DND-41 (cell line): ENCODE measurements at regions not wholly inside any gene's neighbourhood (a gene's known extent, or its start where the extent isn't known, plus 50 kb on each side); places are given as distances from the start of the nearest gene placed in this dataset.

Experiments used
- ATAC-seq: fragments of 200-7000 bp; cut with Tn5 transposase; 3 replicates; pipeline ENCODE4 v1.9.1; 2021; ENCODE audit warnings: low read depth; ENCODE audit not compliant: insufficient read depth
- DNase-seq: peaks from one replicate; pipeline ENCODE4 v3.0.0-alpha.2; 2020
- H2AFZ ChIP-seq: 2 replicates; pipeline ENCODE4 v1.6.0; 2012; ENCODE audit warnings: low read depth, low read length
- H3K27ac ChIP-seq: 2 replicates; pipeline ENCODE4 v1.5.1; 2012; ENCODE audit warnings: low read length, inconsistent platforms
- H3K27me3 ChIP-seq: fragments of 200-600 bp; sonication (generic); 2 replicates; pipeline ENCODE4 v1.6.0; 2012; ENCODE audit warnings: low read length, mild to moderate bottlenecking, inconsistent platforms; ENCODE audit not compliant: insufficient read depth, poor library complexity
- H3K36me3 ChIP-seq: 2 replicates; pipeline ENCODE4 v1.5.1; 2012; ENCODE audit warnings: low read length, inconsistent platforms; ENCODE audit not compliant: insufficient read depth
- H3K4me1 ChIP-seq: 2 replicates; pipeline ENCODE4 v1.5.1; 2012; ENCODE audit warnings: mild to moderate bottlenecking, low read length; ENCODE audit not compliant: insufficient read depth
- H3K4me2 ChIP-seq: 2 replicates; pipeline ENCODE4 v1.6.0; 2012; ENCODE audit warnings: mild to moderate bottlenecking, moderate library complexity, low read length, inconsistent platforms; ENCODE audit not compliant: insufficient read depth
- H3K4me3 ChIP-seq, 2 experiments: fragments of 200-600 bp in 1 of 2; shearing (Covaris generic) in 1 of 2; 2 replicates each; pipeline ENCODE4 v1.5.1; 2012 to 2016; ENCODE audit warnings: inconsistent platforms in 2 of 2, low read length in 2 of 2, mild to moderate bottlenecking in 2 of 2, low read depth in 1 of 2, moderate library complexity in 1 of 2
- H3K79me2 ChIP-seq: 2 replicates; pipeline ENCODE4 v1.6.0; 2012; ENCODE audit warnings: low read length, inconsistent platforms; ENCODE audit not compliant: insufficient read depth
- H3K9ac ChIP-seq: 2 replicates; pipeline ENCODE4 v1.6.0; 2012; ENCODE audit warnings: low read depth, mild to moderate bottlenecking, inconsistent platforms, low read length, moderate library complexity
- H3K9me3 ChIP-seq: 2 replicates; pipeline ENCODE4 v1.5.1; 2012; ENCODE audit warnings: low read length, moderate library complexity, mild to moderate bottlenecking, inconsistent platforms; ENCODE audit not compliant: insufficient read depth, severe bottlenecking
- H4K20me1 ChIP-seq: 2 replicates; pipeline ENCODE4 v1.6.0; 2012; ENCODE audit warnings: low read length; ENCODE audit not compliant: insufficient read depth
- EZH2 ChIP-seq: IDR thresholded peaks from 3 replicates; pipeline ENCODE4 v1.6.1; 2012; ENCODE audit warnings: borderline replicate concordance, low read depth, mild to moderate bottlenecking, moderate library complexity, low read length, inconsistent platforms; ENCODE audit not compliant: severe bottlenecking
- TF ChIP-seq, protein P1 (sequence below): IDR thresholded peaks from 2 replicates; pipeline ENCODE4 v1.5.1; 2012; ENCODE audit warnings: borderline replicate concordance, low read length, moderate library complexity, mild to moderate bottlenecking; ENCODE audit not compliant: poor library complexity, severe bottlenecking; ENCODE audit errors: extremely low read depth

DNA sequence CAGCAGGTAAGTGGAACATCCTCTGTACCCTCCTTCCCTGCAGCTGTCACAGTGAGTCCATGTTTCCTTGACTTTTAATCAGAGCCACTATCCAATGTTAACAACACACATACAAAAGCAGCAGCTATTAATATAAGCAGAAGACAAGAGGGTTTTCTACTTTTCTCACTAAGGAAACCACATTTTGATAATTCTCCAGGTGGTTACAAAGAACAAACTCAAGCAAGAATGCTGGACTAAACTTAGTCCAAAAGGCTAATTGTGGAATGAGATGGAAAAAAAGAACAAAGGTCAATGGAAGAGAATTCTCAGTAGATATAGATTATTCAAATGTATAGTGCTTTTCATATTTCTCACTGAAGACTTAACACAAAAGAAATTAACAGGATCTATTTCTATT is 176.9 kb upstream of the SLC39A10 start:
- ATAC-seq (no peak), DNase-seq (no peak)
- Histone ChIP-seq H3K27me3 (no peaks in the 10 kb centered on the region), H3K9me3 (no peaks in the 10 kb centered on the region), H3K4me2 (no peak overlapping the region), H3K79me2 (no peaks in the 10 kb centered on the region), H3K4me3 (no peak overlapping the region), H2AFZ (no peak overlapping the region), H3K27ac (peak overlapping the region; percentile 17), H3K36me3 (no peaks in the 10 kb centered on the region), H4K20me1 (no peaks in the 10 kb centered on the region), H3K9ac (no peak overlapping the region), H3K4me1 (peaks cover 54% of the 10 kb centered on the region)
- no peak for TF ChIP-seq EZH2
- TF ChIP-seq, protein P1, sequence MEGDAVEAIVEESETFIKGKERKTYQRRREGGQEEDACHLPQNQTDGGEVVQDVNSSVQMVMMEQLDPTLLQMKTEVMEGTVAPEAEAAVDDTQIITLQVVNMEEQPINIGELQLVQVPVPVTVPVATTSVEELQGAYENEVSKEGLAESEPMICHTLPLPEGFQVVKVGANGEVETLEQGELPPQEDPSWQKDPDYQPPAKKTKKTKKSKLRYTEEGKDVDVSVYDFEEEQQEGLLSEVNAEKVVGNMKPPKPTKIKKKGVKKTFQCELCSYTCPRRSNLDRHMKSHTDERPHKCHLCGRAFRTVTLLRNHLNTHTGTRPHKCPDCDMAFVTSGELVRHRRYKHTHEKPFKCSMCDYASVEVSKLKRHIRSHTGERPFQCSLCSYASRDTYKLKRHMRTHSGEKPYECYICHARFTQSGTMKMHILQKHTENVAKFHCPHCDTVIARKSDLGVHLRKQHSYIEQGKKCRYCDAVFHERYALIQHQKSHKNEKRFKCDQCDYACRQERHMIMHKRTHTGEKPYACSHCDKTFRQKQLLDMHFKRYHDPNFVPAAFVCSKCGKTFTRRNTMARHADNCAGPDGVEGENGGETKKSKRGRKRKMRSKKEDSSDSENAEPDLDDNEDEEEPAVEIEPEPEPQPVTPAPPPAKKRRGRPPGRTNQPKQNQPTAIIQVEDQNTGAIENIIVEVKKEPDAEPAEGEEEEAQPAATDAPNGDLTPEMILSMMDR = no peak

DNA sequence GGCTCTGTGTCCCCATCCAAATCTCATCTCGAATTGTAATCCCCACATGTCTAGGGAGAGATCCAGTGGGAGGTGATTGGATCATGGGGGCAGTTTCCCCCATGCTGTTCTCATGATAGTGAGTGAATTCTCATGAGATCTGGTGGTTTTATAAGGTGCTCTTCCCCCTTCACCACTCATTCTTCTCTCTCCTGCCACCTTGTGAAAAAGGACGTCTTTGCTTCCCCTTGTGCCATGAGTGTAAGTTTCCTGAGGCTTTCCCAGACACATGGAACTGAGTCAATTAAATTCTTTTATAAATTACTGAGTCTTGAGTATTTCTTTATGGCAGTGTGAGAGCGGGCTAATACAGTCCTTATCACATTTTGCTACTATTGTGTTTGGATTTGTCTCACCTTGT is 177.6 kb upstream of the SLC39A10 start:
- no peak for TF ChIP-seq EZH2
- TF ChIP-seq, protein P1 = peak; percentile 44
- peak overlapping the region; percentile 17 for H3K27ac ChIP-seq
- DNase-seq = no peak
- H3K9me3 ChIP-seq = no peaks in the 10 kb centered on the region
- H3K4me3 ChIP-seq = no peak overlapping the region
- no peak overlapping the region for H3K9ac ChIP-seq
- H2AFZ ChIP-seq = no peak overlapping the region
- no peaks in the 10 kb centered on the region for H3K27me3 ChIP-seq
- H3K4me1 ChIP-seq = peaks cover 47% of the 10 kb centered on the region
- ATAC-seq = no peak
- no peaks in the 10 kb centered on the region for H3K79me2 ChIP-seq
- no peak overlapping the region for H3K4me2 ChIP-seq
- H3K36me3 ChIP-seq = no peaks in the 10 kb centered on the region
- no peaks in the 10 kb centered on the region for H4K20me1 ChIP-seq

DNA sequence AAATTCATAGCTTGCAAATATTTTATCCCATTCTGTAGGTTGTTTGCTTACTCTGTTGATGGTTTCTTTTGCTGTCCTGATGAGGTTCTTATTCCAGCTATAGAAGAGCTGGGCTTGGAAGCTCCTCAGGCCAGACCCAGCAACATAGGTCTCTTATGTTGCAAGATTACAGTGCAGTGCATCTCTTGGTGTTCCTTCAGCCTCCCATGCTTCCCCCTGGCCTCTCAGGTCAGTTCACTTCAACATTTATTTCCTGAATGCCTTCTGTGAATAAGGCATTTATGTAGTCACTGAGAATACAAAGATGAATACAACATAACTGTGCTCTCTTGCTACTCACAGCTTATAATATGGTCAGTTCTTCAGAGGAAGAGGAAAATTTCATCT is 179.0 kb upstream of the SLC39A10 start:
- DNase-seq (no peak), ATAC-seq (peak; percentile 29; the same call in 2 of the 3 replicates)
- peaks cover 57% of the 10 kb centered on the region for H3K4me1 ChIP-seq
- H3K4me3 ChIP-seq = no peak overlapping the region
- H4K20me1 ChIP-seq = no peaks in the 10 kb centered on the region
- H3K27me3 ChIP-seq = no peaks in the 10 kb centered on the region
- H3K4me2 ChIP-seq = 0 out of 2 replicates have a peak overlapping the region, but pooled peaks have one; percentile 2
- no peaks in the 10 kb centered on the region for H3K9me3 ChIP-seq
- TF ChIP-seq EZH2 = no peak
- TF ChIP-seq, protein P1 = no peak
- H3K27ac ChIP-seq = peak overlapping the region; percentile 71
- peak overlapping the region; percentile 18 for H3K9ac ChIP-seq
- H2AFZ ChIP-seq = no peak overlapping the region; the same call in 1 of the 2 replicates
- H3K79me2 ChIP-seq = no peaks in the 10 kb centered on the region
- H3K36me3 ChIP-seq = no peaks in the 10 kb centered on the region
